HUDEP-2 (cell line): ENCODE measurements at regions not wholly inside any gene's neighbourhood (a gene's known extent, or its start where the extent isn't known, plus 50 kb on each side); places are given as distances from the start of the nearest gene placed in this dataset.
"Not testable (repeated sequence)": the region's sequence is repeated elsewhere in the genome, so short reads cannot be mapped to it uniquely, and the experiment has no call there.

Source experiments
- DNase-seq, 76 experiments: peaks; one replicate each; lab custom pipeline; 2025; ENCODE audit not compliant: unreplicated experiment in 76 of 76; lab: John Stamatoyannopoulos, UW

DNA sequence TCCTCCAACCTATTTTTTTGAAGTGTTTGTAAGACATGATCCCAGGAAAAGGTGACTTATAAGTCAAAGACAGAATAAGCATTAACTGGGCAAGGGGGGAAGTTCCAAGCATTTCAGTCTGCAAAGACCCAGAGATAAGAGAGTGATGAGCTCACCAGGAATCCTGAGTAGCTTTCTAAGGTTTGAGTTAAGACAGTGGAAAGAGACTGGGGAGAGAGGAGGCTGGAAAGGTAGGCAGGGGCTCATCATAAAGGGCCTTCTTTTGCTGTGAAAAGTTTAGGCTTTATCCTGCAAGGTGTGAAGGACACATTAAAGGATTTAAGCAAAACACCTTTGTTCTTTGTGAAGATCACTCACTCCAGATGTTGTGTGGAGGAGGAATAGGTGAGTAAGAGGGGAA is 438.8 kb downstream of the CHL1 start:
- no peak for DNase-seq

- no peak for DNase-seq
Observed at GRCh38 chr3:643376-643775, 446.8 kb downstream of the CHL1 start.

DNA sequence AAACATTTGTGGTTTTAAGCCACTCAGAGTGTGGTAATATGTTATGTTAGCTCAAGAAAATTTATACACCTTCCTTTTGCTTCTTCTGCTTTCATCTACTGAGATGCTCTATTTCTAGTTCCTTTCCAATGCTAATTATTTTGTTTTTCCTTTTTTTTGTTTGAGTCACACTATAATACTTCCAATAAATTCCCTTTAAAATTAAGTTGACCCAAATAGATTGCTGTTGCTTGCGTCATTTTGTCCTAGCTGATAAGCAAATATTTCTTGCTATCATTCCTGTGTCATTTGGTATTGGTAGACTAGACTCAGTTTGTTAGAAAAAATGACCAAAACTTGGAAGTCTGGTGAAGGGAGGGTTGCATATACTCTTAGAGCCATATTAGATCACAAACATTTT is 437.0 kb upstream of the CNTN6 start:
- no peak for DNase-seq

DNA sequence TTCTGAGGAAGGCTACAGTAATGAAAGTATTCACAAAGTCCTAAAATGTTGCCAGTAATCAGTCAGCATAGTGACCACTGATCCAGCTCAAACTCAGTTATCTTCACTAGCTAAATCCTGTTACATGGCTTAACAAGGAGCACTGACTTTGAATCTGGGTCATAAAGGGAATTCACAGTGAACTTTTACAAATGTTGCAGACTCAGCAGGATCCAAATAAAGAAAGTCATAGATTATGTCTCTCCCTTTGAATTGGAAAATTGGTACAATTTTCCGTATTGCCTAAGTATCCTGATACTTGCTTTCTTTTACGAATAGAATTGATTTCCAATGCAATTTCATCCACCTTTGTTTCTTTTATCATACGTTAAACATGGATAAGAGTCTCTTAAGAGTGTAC is 431.5 kb upstream of the CNTN6 start:
- DNase-seq, result no peak

- DNase-seq, result no peak
Observed at GRCh38 chr3:674116-674515, 418.7 kb upstream of the CNTN6 start.

DNA sequence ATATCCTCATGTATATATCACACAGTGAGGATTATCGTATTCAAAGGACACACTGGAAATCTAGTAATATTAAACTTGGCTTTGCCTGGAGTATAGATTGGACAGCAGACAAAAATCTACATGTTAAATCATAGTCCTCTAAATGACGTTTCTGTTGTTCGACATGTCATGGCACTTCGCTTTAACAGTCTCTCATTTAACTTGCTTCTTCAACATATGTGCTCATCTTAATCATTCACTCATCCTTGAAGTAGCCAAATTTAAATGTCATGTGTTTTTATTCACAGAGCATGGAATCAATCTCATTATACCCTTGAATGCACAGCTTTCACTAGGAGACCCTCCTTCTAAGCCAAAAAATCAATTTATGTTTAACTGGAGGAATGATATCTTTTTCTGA is 417.0 kb upstream of the CNTN6 start:
- no peak for DNase-seq

DNA sequence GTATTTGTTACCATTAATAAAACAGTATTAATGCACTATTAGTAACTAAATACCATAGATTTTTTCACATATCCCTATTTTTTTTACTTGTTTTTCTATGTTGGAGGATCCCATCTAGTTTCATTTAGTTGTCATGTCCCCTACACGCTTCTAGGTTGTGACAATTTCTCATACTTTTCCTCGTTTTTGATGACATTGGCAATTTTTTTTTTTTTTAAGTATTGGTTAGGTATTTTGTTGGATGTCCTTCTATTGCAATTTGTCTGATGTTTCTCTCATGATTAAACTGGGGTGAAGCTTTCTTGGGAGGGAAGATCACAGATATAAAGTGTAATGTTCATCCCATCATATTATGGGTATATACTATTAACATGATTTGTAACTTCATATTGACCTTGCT is 409.1 kb upstream of the CNTN6 start:
- DNase-seq, result no peak

GRCh38 chr3:690770-691169 is 402.1 kb upstream of the CNTN6 start:
- no peak for DNase-seq

GRCh38 chr3:700514-700913 is 392.3 kb upstream of the CNTN6 start:
- DNase-seq, result no peak

- DNase-seq, result no peak
Observed at GRCh38 chr3:707041-707440, 385.8 kb upstream of the CNTN6 start.

DNA sequence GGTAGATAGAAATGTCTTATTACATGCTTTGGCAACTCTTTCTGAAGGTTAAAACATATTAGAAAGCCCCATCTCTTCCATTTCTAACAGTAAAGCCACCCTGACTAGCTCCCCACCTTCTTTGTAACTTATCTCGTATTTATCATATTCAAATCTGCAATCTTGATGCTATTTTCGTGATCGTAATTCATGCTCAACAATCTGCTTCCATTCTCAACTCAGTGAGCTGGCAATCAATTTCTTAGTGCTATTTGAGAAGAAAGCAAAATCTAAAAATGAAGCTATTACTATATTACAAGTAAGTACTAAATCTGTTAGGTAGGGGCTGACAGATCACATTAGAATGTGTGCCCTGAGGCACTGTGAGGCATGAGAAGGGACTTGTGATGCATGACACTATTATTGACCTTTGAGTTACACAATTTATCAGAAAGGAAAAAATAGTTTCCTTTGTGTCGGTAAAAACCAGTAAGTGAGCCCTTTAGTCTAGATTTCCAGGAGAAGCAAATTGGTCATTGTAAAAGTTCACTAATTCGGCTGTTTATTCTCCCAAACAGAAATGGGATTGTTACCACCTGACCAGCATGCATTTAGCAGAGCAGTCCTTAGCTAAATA is 379.7 kb upstream of the CNTN6 start:
- no peak for DNase-seq

DNA sequence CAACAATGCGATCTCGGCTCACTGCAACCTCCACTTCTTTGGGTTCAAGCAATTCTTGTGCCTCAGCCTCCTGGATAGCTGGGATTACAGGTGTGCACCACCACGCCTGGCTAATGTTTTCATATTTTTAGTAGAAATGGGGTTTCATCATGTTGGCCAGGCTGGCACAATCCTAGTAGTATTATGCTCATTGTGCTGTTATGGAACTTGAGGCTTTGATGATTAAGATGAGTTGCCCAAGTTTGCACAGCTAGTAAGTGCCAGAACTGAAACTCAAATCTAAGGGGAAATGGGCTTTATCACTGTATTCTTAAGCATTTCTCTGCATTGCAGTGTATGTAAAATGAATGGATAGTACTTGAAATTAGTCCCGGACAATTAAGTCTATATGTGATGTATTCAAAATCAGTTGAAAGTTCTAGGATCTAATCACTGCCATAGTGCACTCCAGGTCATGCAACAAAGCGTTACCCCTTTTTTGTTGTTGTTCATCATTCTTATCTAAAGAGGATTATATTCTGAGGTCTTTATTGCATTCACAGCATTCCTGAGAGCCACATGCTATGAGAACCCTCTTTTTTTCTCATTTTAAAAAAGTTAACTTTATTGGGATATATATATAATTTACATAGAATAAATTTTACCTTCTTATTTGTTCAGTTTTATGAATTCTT is 378.7 kb upstream of the CNTN6 start:
- DNase-seq, result no peak

GRCh38 chr3:721086-721485 is 371.7 kb upstream of the CNTN6 start:
- DNase-seq, result no peak

DNA sequence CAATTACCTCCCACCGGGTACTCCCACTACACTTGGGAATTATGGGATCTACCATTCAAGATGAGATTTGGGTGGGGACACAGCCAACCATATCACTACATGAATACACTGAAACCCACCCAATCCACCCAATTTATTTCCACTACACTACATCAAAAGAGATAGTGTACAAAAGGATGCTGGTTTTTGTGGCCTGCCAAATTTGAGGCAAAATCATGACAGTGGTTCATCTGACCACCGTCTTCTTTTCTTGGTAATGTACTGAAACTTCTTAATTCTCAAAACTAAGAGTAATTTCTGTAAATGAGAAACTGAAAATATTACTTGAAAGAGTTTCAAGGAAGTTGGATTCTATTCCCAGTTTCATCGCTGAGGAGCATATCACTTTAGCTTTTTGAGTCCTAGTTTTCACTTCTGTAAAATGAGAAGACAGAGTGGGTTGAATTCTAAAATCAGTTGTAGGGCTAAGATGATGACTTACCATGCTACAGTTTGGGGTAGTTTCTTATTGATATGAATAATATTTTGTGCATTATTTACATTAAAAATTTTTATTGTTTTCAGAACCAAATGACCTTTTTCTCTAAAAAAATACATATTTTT is 360.4 kb upstream of the CNTN6 start:
- no peak for DNase-seq

DNA sequence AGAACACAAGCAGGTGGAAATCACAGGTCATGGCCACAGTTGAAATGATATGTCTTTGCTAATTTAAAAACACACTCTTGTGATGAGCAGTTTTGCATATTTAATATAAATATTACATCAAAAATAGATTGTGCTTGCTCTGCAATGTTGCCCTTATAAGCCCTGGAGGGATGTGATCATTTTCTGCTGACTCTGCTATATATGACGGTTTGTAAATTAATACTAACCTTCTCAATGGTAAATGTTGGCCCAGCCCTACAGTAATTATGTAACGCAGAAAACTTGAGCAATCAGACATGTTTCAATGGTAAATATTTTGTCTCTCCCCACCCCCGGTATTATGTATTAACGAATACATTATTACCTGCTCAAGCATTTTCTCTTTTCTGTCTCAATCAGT is 359.5 kb upstream of the CNTN6 start:
- DNase-seq, result no peak

GRCh38 chr3:757711-758110 is 335.1 kb upstream of the CNTN6 start:
- DNase-seq, result no peak

- no peak for DNase-seq
Observed at GRCh38 chr3:759106-759505, 333.7 kb upstream of the CNTN6 start.

GRCh38 chr3:773433-773832 is 319.4 kb upstream of the CNTN6 start:
- DNase-seq, result not testable (repeated sequence)

- DNase-seq, result no peak
Observed at GRCh38 chr3:775178-775880, 317.5 kb upstream of the CNTN6 start.

GRCh38 chr3:780505-780904 is 312.3 kb upstream of the CNTN6 start:
- no peak for DNase-seq

DNA sequence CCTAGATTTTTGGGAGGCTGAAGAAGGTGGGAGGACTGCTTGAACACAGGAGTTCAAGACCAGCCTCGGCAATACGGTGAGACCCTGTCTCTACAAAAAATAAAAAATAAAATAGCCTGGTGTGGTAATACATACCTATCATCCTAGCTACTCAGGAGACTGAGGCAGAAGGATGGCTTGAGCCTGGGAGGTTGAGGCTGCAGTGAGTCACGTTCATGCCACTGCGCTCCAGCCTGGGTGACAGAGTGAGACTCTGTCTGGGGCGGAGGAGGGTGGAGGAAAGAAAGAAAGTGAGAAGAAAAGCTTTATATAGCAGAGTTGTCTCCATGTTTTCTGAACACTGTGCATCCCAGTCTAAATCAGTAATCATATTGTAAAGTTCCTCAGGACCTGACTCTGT is 301.4 kb upstream of the CNTN6 start:
- no peak for DNase-seq

DNA sequence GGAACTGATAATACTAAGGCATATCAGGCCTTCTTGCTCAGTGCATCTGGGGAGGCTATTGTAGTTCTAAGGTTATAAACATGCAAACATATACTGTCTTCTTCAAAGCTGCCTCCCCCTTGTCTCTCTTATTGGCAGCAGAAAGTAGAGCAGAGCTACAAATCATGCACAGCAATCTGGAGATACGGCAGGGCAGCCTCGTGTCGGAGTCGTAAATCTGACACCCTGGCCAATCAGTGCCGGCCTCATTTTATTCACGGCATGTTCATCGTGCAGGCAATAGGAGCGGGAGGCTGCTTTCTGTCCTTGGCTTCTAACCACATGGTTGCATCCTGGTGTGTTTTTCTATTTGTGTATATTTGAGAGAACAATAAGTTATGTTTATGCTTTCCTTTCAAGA is 300.2 kb upstream of the CNTN6 start:
- DNase-seq, result no peak
